Myocyte (in vitro differentiated cells): ENCODE measurements at regions not wholly inside any gene's neighbourhood (a gene's known extent, or its start where the extent isn't known, plus 50 kb on each side); places are given as distances from the start of the nearest gene placed in this dataset.
A peak's percentile ranks its signal among the peaks of the same experiment; 100 is the strongest.
"Not testable (repeated sequence)": the region's sequence is repeated elsewhere in the genome, so short reads cannot be mapped to it uniquely, and the experiment has no call there.

ENCODE experiments used
- DNase-seq: peaks from one replicate; pipeline ENCODE4 v3.0.0-alpha.2; 2012; ENCODE audit warnings: low read depth

- DNase-seq = no peak
Measured at GRCh38 chr18:45340884-45341283, 274.4 kb upstream of the SLC14A2 start.

- no peak for DNase-seq
Measured at GRCh38 chr18:45341454-45341853, 273.8 kb upstream of the SLC14A2 start.

GRCh38 chr18:45342166-45342565 lies 273.1 kb upstream of the SLC14A2 start:
- no peak for DNase-seq

- DNase-seq = no peak
Measured at GRCh38 chr18:45342653-45343052, 272.6 kb upstream of the SLC14A2 start.

GRCh38 chr18:45343365-45343764 lies 271.9 kb upstream of the SLC14A2 start:
- DNase-seq = no peak

GRCh38 chr18:45344680-45345079 lies 270.6 kb upstream of the SLC14A2 start:
- not testable (repeated sequence) for DNase-seq

GRCh38 chr18:45349019-45349418 lies 266.3 kb upstream of the SLC14A2 start:
- DNase-seq = no peak

GRCh38 chr18:45349467-45349866 lies 265.8 kb upstream of the SLC14A2 start:
- no peak for DNase-seq

- DNase-seq = no peak
Measured at GRCh38 chr18:45350404-45351156, 264.7 kb upstream of the SLC14A2 start.

- no peak for DNase-seq
Measured at GRCh38 chr18:45352874-45353273, 262.4 kb upstream of the SLC14A2 start.

GRCh38 chr18:45353530-45353929 lies 261.7 kb upstream of the SLC14A2 start:
- DNase-seq = no peak

- DNase-seq = peak; percentile 7
Measured at GRCh38 chr18:45355944-45356520, 259.2 kb upstream of the SLC14A2 start.

- no peak for DNase-seq
Measured at GRCh38 chr18:45357686-45358470, 257.4 kb upstream of the SLC14A2 start.

- DNase-seq = peak; percentile 7
Measured at GRCh38 chr18:45359275-45360009, 255.8 kb upstream of the SLC14A2 start.

- no peak for DNase-seq
Measured at GRCh38 chr18:45361125-45361851, 254.0 kb upstream of the SLC14A2 start.

- DNase-seq = no peak
Measured at GRCh38 chr18:45363196-45363595, 252.1 kb upstream of the SLC14A2 start.

- DNase-seq = no peak
Measured at GRCh38 chr18:45365835-45366234, 249.4 kb upstream of the SLC14A2 start.

GRCh38 chr18:45370255-45371010 lies 244.8 kb upstream of the SLC14A2 start:
- no peak for DNase-seq

- no peak for DNase-seq
Measured at GRCh38 chr18:45373286-45373880, 241.9 kb upstream of the SLC14A2 start.

GRCh38 chr18:45374236-45374635 lies 241.0 kb upstream of the SLC14A2 start:
- no peak for DNase-seq
